ENCODE measurements at regions not wholly inside any gene's neighbourhood (a gene's known extent, or its start where the extent isn't known, plus 50 kb on each side); places are given as distances from the start of the nearest gene placed in this dataset.
"Not testable (repeated sequence)": the region's sequence is repeated elsewhere in the genome, so short reads cannot be mapped to it uniquely, and the experiment has no call there.

GRCh38 chr3:80338366-80338765, 570.6 kb upstream of the ROBO1 start:
- H3K4me3 ChIP-seq: no peak overlapping the region
- no peaks in the 10 kb centered on the region for H3K4me1 ChIP-seq
- H3K9me3 ChIP-seq: no peaks in the 10 kb centered on the region
- no peak for DNase-seq (ENCODE audit: low spot score in 2 of 2)
- H3K36me3 ChIP-seq: no peaks in the 10 kb centered on the region
- H3K27ac ChIP-seq: no peak overlapping the region
- 88 to 90% methylated on average over 2 to 4 of the region's 4 CpGs for WGBS, 2 donors
- TF ChIP-seq CTCF (IDR thresholded peaks at IDR 0.05) (no peak), POLR2A (IDR thresholded peaks at IDR 0.05) (no peak), EP300 (IDR thresholded peaks at IDR 0.05) (no peak)
- no peaks in the 10 kb centered on the region for H3K27me3 ChIP-seq

GRCh38 chr3:80334534-80334933, 566.7 kb upstream of the ROBO1 start:
- H3K27me3 ChIP-seq: no peaks in the 10 kb centered on the region
- no peaks in the 10 kb centered on the region for H3K4me1 ChIP-seq
- WGBS, 2 donors: 92 to 95% methylated on average over 2 of the region's 2 CpGs
- DNase-seq (ENCODE audit: low spot score in 2 of 2): no peak
- no peaks in the 10 kb centered on the region for H3K36me3 ChIP-seq
- no peak overlapping the region for H3K4me3 ChIP-seq
- H3K9me3 ChIP-seq: no peaks in the 10 kb centered on the region
- no peak overlapping the region for H3K27ac ChIP-seq
- TF ChIP-seq EP300 (IDR thresholded peaks at IDR 0.05) (no peak), CTCF (IDR thresholded peaks at IDR 0.05) (no peak), POLR2A (IDR thresholded peaks at IDR 0.05) (no peak)

GRCh38 chr3:80331494-80332170, 563.8 kb upstream of the ROBO1 start:
- no peak for DNase-seq (ENCODE audit: low spot score in 2 of 2)
- Histone ChIP-seq H3K36me3 (no peaks in the 10 kb centered on the region), H3K27me3 (no peaks in the 10 kb centered on the region), H3K27ac (no peak overlapping the region), H3K4me1 (no peaks in the 10 kb centered on the region), H3K4me3 (no peak overlapping the region), H3K9me3 (no peaks in the 10 kb centered on the region)
- WGBS, 2 donors: 83 to 86% methylated on average over 1 of the region's 1 CpG
- TF ChIP-seq CTCF (IDR thresholded peaks at IDR 0.05): no peak

- WGBS, 2 donors: 95 to 100% methylated on average over 7 to 16 of the region's 19 CpGs
- not testable (repeated sequence) for H3K36me3 ChIP-seq; H3K27ac ChIP-seq; H3K4me1 ChIP-seq; H3K9me3 ChIP-seq; DNase-seq (ENCODE audit: low spot score in 2 of 2); H3K4me3 ChIP-seq; H3K27me3 ChIP-seq
Measured at GRCh38 chr3:80314541-80314940, 546.7 kb upstream of the ROBO1 start.

- no peak for TF ChIP-seq EP300 (IDR thresholded peaks at IDR 0.05)
- TF ChIP-seq CTCF (IDR thresholded peaks at IDR 0.05): no peak
- no peak for TF ChIP-seq POLR2A (IDR thresholded peaks at IDR 0.05)
- no peak for DNase-seq (ENCODE audit: low spot score in 2 of 2)
- H3K9me3 ChIP-seq: no peaks in the 10 kb centered on the region
- H3K27ac ChIP-seq: no peak overlapping the region
- H3K27me3 ChIP-seq: no peaks in the 10 kb centered on the region
- no peaks in the 10 kb centered on the region for H3K36me3 ChIP-seq
- H3K4me3 ChIP-seq: no peak overlapping the region
- 64 to 67% methylated on average over 8 of the region's 8 CpGs for WGBS, 2 donors
- no peaks in the 10 kb centered on the region for H3K4me1 ChIP-seq
Measured at GRCh38 chr3:80308637-80309036, 540.8 kb upstream of the ROBO1 start.

- no peak for DNase-seq (ENCODE audit: low spot score in 2 of 2)
- Histone ChIP-seq H3K27me3 (no peaks in the 10 kb centered on the region), H3K9me3 (no peaks in the 10 kb centered on the region), H3K36me3 (no peaks in the 10 kb centered on the region), H3K4me3 (no peak overlapping the region), H3K4me1 (no peaks in the 10 kb centered on the region), H3K27ac (no peak overlapping the region)
- no peak for TF ChIP-seq POLR2A (IDR thresholded peaks at IDR 0.05)
- no peak for TF ChIP-seq EP300 (IDR thresholded peaks at IDR 0.05)
- 88 to 95% methylated on average over 8 of the region's 8 CpGs for WGBS, 2 donors
Measured at GRCh38 chr3:80307844-80308243, 540.0 kb upstream of the ROBO1 start.

Data from tibial nerve (tissue), 4 donors.